SK-N-SH (cell line): ENCODE measurements at regions not wholly inside any gene's neighbourhood (a gene's known extent, or its start where the extent isn't known, plus 50 kb on each side); places are given as distances from the start of the nearest gene placed in this dataset.

Source experiments
- EP300 ChIP-seq, 2 experiments: IDR thresholded peaks; 2 replicates each; pipeline versions ENCODE4 v1.4.0 to v1.6.1; 2012; ENCODE audit warnings: borderline replicate concordance in 1 of 2, low read depth in 1 of 2, low read length in 1 of 2
- EZH2phosphoT487 ChIP-seq: fragments of 200-600 bp; sonication (generic); IDR thresholded peaks from 2 replicates; pipeline ENCODE4 v1.6.1; 2017; ENCODE audit warnings: low read depth, mixed run types, mild to moderate bottlenecking, antibody characterized with exemption, moderate library complexity, borderline replicate concordance
- MEF2A ChIP-seq: IDR thresholded peaks from 2 replicates; pipeline ENCODE4 v1.4.0; 2012; ENCODE audit warnings: low read depth, borderline replicate concordance
- NRF1 ChIP-seq: IDR thresholded peaks from 2 replicates; pipeline ENCODE4 v1.6.1; 2012; ENCODE audit warnings: low read depth, mild to moderate bottlenecking, low read length
- POLR2AphosphoS5 ChIP-seq: IDR thresholded peaks from 2 replicates; pipeline ENCODE4 v1.6.1; 2012; ENCODE audit warnings: low read depth, low read length
- RFX5 ChIP-seq: IDR thresholded peaks from 2 replicates; pipeline ENCODE4 v1.6.1; 2012; ENCODE audit warnings: mild to moderate bottlenecking, improper control_type of control experiment, low read length
- RXRA ChIP-seq: IDR thresholded peaks from 2 replicates; pipeline ENCODE4 v1.4.0; 2012; ENCODE audit warnings: low read depth, mild to moderate bottlenecking, borderline replicate concordance
- TAF1 ChIP-seq: IDR thresholded peaks from 2 replicates; pipeline ENCODE4 v1.6.1; 2012; ENCODE audit warnings: low read depth, mild to moderate bottlenecking, low read length, moderate library complexity, borderline replicate concordance
- TF ChIP-seq, protein P1 (sequence below): fragments of 200-600 bp; sonication (generic); IDR thresholded peaks from 2 replicates; pipeline ENCODE4 v1.6.1; 2017; ENCODE audit warnings: antibody characterized with exemption, mild to moderate bottlenecking, moderate library complexity
- TF ChIP-seq, protein P2 (sequence below): IDR thresholded peaks from 2 replicates; pipeline ENCODE4 v1.4.0; 2012; ENCODE audit warnings: low read depth, borderline replicate concordance
- TF ChIP-seq, protein P3 (sequence below): IDR thresholded peaks from 2 replicates; pipeline ENCODE4 v1.4.0; 2012; ENCODE audit warnings: low read depth
- TF ChIP-seq, protein P4 (sequence below): IDR thresholded peaks from 2 replicates; pipeline ENCODE4 v1.4.0; 2012; ENCODE audit warnings: low read depth, borderline replicate concordance
- TF ChIP-seq, protein P5 (sequence below): fragments of 150-350 bp; IDR thresholded peaks from 2 replicates; pipeline ENCODE4 v1.6.1; 2016; ENCODE audit warnings: mild to moderate bottlenecking, low read depth, low read length

DNA sequence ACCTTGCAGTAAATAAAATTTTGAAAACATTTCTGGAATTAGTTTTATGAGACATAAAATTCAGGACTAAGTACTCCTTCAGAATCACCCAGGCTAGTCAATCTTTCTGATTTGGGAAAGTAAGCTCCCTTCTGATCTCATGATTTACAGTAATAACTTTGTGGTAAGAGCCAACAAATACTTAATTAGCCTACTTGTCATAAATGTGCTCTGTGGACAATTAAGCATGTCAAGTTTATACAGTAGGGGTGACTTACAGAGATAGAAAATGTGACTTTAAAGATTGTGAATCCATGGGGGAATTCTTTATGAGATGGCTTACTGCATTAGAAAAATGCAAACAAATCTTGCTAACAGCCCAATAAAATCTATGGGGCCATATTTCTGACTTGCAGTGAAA lies 616.9 kb upstream of the GHITM start:
- TF ChIP-seq EP300 (IDR thresholded peaks at IDR 0.05; ENCODE audit: borderline replicate concordance in 1 of 2, low read depth in 1 of 2, low read length in 1 of 2) (no peak), POLR2AphosphoS5 (no peak), MEF2A (no peak), NRF1 (no peak), TAF1 (no peak), EZH2phosphoT487 (no peak), RXRA (no peak), RFX5 (no peak)
- TF ChIP-seq, protein P1, sequence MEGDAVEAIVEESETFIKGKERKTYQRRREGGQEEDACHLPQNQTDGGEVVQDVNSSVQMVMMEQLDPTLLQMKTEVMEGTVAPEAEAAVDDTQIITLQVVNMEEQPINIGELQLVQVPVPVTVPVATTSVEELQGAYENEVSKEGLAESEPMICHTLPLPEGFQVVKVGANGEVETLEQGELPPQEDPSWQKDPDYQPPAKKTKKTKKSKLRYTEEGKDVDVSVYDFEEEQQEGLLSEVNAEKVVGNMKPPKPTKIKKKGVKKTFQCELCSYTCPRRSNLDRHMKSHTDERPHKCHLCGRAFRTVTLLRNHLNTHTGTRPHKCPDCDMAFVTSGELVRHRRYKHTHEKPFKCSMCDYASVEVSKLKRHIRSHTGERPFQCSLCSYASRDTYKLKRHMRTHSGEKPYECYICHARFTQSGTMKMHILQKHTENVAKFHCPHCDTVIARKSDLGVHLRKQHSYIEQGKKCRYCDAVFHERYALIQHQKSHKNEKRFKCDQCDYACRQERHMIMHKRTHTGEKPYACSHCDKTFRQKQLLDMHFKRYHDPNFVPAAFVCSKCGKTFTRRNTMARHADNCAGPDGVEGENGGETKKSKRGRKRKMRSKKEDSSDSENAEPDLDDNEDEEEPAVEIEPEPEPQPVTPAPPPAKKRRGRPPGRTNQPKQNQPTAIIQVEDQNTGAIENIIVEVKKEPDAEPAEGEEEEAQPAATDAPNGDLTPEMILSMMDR = no peak
- TF ChIP-seq, protein P2, sequence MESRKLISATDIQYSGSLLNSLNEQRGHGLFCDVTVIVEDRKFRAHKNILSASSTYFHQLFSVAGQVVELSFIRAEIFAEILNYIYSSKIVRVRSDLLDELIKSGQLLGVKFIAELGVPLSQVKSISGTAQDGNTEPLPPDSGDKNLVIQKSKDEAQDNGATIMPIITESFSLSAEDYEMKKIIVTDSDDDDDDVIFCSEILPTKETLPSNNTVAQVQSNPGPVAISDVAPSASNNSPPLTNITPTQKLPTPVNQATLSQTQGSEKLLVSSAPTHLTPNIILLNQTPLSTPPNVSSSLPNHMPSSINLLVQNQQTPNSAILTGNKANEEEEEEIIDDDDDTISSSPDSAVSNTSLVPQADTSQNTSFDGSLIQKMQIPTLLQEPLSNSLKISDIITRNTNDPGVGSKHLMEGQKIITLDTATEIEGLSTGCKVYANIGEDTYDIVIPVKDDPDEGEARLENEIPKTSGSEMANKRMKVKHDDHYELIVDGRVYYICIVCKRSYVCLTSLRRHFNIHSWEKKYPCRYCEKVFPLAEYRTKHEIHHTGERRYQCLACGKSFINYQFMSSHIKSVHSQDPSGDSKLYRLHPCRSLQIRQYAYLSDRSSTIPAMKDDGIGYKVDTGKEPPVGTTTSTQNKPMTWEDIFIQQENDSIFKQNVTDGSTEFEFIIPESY = no peak
- TF ChIP-seq, protein P3, sequence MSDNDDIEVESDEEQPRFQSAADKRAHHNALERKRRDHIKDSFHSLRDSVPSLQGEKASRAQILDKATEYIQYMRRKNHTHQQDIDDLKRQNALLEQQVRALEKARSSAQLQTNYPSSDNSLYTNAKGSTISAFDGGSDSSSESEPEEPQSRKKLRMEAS = no peak
- TF ChIP-seq, protein P4, sequence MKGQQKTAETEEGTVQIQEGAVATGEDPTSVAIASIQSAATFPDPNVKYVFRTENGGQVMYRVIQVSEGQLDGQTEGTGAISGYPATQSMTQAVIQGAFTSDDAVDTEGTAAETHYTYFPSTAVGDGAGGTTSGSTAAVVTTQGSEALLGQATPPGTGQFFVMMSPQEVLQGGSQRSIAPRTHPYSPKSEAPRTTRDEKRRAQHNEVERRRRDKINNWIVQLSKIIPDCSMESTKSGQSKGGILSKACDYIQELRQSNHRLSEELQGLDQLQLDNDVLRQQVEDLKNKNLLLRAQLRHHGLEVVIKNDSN = no peak
- TF ChIP-seq, protein P5, sequence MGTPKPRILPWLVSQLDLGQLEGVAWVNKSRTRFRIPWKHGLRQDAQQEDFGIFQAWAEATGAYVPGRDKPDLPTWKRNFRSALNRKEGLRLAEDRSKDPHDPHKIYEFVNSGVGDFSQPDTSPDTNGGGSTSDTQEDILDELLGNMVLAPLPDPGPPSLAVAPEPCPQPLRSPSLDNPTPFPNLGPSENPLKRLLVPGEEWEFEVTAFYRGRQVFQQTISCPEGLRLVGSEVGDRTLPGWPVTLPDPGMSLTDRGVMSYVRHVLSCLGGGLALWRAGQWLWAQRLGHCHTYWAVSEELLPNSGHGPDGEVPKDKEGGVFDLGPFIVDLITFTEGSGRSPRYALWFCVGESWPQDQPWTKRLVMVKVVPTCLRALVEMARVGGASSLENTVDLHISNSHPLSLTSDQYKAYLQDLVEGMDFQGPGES = no peak
